GM12875 (cell line): ENCODE measurements at regions not wholly inside any gene's neighbourhood (a gene's known extent, or its start where the extent isn't known, plus 50 kb on each side); places are given as distances from the start of the nearest gene placed in this dataset.
"Not testable (repeated sequence)": the region's sequence is repeated elsewhere in the genome, so short reads cannot be mapped to it uniquely, and the experiment has no call there.

Experiments
- H3K4me3 ChIP-seq: one replicate; pipeline ENCODE4 v1.5.1; 2011; ENCODE audit warnings: low read depth, low read length, control low read depth
- CTCF ChIP-seq: IDR thresholded peaks from 2 replicates; pipeline ENCODE4 v1.5.1; 2011; ENCODE audit warnings: low read depth, mild to moderate bottlenecking, control low read depth, inconsistent platforms, low read length, moderate library complexity, borderline replicate concordance; ENCODE audit not compliant: insufficient read depth

- H3K4me3 ChIP-seq, result no peak overlapping the region
- TF ChIP-seq CTCF, result 0 out of 2 replicates have a peak, but pooled peaks have one; percentile 3
These were observed 1167.6 kb downstream of the JRKL start for GRCh38 chr11:97557399-97557798.

- no peak overlapping the region for H3K4me3 ChIP-seq
- no peak for TF ChIP-seq CTCF
These were observed 1178.0 kb downstream of the JRKL start for GRCh38 chr11:97567801-97568200.

GRCh38 chr11:97570636-97571035, 1180.8 kb downstream of the JRKL start:
- no peak for TF ChIP-seq CTCF
- H3K4me3 ChIP-seq, result no peak overlapping the region

GRCh38 chr11:97573771-97574170, 1184.0 kb downstream of the JRKL start:
- H3K4me3 ChIP-seq, result not testable (repeated sequence)

- no peak overlapping the region for H3K4me3 ChIP-seq
- TF ChIP-seq CTCF, result no peak
These were observed 1185.3 kb downstream of the JRKL start for GRCh38 chr11:97574976-97575665.

- no peak overlapping the region for H3K4me3 ChIP-seq
- TF ChIP-seq CTCF, result no peak
These were observed 1217.6 kb downstream of the JRKL start for GRCh38 chr11:97607291-97608000.

- 0 out of 2 replicates have a peak, but pooled peaks have one; percentile 7 for TF ChIP-seq CTCF
- H3K4me3 ChIP-seq, result no peak overlapping the region
These were observed 1220.2 kb downstream of the JRKL start for GRCh38 chr11:97610000-97610399.
